ENCODE measurements at regions not wholly inside any gene's neighbourhood (a gene's known extent, or its start where the extent isn't known, plus 50 kb on each side); places are given as distances from the start of the nearest gene placed in this dataset.

DNA sequence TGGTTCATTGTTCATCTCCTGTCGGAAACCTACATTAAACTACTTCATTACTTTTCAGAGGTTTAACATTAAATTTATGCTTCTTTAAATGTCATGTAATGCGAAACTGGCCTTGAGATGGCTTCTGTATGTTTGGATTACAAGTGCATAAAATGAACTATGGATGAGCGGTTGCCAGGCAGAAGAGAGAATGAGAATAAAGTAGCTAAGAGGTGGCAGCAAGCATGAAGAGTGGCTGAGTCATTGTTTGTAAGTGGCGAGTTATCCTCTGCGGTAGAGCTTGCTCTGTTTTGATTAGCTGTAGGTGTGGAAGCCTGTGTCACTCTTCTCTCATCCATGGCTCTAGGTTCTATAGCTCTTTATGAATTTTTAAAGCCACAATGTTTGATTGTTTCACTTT, 1139.6 kb upstream of the PCDH9 start:
- intact Hi-C loops (cut with micrococcal nuclease; ENCODE audit: unreplicated experiment) (no loop called here), in situ Hi-C loops (cut with HindIII; ENCODE audit: low pct_unique_long_range_greater_than_20kb, low sequenced_read_pairs) (no loop called here)
- no peaks in the 10 kb centered on the region for H3K36me3 ChIP-seq (ENCODE audit: control insufficient read depth, insufficient read depth, low read length)
- H3K27me3 ChIP-seq (ENCODE audit: control insufficient read depth, insufficient read depth, low read length) = no peaks in the 10 kb centered on the region
- ATAC-seq = peak; percentile 98
- BruUV-seq (replicated peaks) = no TSS peak
- H3K4me3 ChIP-seq (ENCODE audit: low read depth in 2 of 2, low read length in 2 of 2) = no peak overlapping the region
- TF ChIP-seq, protein P1, sequence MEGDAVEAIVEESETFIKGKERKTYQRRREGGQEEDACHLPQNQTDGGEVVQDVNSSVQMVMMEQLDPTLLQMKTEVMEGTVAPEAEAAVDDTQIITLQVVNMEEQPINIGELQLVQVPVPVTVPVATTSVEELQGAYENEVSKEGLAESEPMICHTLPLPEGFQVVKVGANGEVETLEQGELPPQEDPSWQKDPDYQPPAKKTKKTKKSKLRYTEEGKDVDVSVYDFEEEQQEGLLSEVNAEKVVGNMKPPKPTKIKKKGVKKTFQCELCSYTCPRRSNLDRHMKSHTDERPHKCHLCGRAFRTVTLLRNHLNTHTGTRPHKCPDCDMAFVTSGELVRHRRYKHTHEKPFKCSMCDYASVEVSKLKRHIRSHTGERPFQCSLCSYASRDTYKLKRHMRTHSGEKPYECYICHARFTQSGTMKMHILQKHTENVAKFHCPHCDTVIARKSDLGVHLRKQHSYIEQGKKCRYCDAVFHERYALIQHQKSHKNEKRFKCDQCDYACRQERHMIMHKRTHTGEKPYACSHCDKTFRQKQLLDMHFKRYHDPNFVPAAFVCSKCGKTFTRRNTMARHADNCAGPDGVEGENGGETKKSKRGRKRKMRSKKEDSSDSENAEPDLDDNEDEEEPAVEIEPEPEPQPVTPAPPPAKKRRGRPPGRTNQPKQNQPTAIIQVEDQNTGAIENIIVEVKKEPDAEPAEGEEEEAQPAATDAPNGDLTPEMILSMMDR (IDR thresholded peaks at IDR 0.05) = no peak
- TF ChIP-seq TCF7L2 (IDR thresholded peaks at IDR 0.05; ENCODE audit: low read depth, low read length) (no peak), POLR2AphosphoS5 (IDR thresholded peaks at IDR 0.05; ENCODE audit: low read depth, low read length) (no peak), SIN3A (IDR thresholded peaks at IDR 0.05; ENCODE audit: borderline replicate concordance, insufficient read depth, low read depth, low read length) (no peak)
- TF ChIP-seq, protein P2, sequence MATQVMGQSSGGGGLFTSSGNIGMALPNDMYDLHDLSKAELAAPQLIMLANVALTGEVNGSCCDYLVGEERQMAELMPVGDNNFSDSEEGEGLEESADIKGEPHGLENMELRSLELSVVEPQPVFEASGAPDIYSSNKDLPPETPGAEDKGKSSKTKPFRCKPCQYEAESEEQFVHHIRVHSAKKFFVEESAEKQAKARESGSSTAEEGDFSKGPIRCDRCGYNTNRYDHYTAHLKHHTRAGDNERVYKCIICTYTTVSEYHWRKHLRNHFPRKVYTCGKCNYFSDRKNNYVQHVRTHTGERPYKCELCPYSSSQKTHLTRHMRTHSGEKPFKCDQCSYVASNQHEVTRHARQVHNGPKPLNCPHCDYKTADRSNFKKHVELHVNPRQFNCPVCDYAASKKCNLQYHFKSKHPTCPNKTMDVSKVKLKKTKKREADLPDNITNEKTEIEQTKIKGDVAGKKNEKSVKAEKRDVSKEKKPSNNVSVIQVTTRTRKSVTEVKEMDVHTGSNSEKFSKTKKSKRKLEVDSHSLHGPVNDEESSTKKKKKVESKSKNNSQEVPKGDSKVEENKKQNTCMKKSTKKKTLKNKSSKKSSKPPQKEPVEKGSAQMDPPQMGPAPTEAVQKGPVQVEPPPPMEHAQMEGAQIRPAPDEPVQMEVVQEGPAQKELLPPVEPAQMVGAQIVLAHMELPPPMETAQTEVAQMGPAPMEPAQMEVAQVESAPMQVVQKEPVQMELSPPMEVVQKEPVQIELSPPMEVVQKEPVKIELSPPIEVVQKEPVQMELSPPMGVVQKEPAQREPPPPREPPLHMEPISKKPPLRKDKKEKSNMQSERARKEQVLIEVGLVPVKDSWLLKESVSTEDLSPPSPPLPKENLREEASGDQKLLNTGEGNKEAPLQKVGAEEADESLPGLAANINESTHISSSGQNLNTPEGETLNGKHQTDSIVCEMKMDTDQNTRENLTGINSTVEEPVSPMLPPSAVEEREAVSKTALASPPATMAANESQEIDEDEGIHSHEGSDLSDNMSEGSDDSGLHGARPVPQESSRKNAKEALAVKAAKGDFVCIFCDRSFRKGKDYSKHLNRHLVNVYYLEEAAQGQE (IDR thresholded peaks at IDR 0.05; ENCODE audit: insufficient read depth in 1 of 2, low read depth in 2 of 2, low read length in 1 of 2) = no peak
- CTCF ChIA-PET = no interaction called here
- no peak for DNase-seq (ENCODE audit: low read depth, low spot score)
- H3K27ac ChIP-seq (ENCODE audit: low read length) = peak overlapping the region; percentile 75; the same call in 1 of the 2 replicates
- POLR2A ChIA-PET = no interaction called here
- H3K4me1 ChIP-seq (ENCODE audit: control insufficient read depth, insufficient read depth, low read length) = no peaks in the 10 kb centered on the region; the same call in 1 of the 2 replicates
- no peaks in the 10 kb centered on the region for H3K9me3 ChIP-seq (ENCODE audit: control insufficient read depth, insufficient read depth, low read depth, low read length)

DNA sequence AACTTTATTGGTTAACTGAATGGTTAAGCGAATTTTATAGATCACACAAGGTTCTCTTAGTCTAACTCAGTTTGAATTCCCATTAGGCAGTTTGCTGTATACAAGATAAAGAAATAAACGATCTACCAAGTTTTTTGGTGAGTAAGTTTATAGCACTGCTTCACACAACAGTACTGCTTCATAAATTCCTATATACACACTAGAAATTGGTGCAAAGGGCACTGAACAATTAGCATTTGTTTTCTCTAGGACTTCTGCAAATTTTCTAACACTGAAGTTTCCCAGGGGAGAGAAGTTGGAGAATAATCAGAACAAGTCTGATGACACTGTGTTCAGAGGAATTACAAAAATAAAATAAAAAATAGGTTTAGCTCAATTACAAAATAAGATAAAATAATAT, 1138.8 kb upstream of the PCDH9 start:
- no peak overlapping the region for H3K4me3 ChIP-seq (ENCODE audit: low read depth in 2 of 2, low read length in 2 of 2)
- TF ChIP-seq SIN3A (IDR thresholded peaks at IDR 0.05; ENCODE audit: borderline replicate concordance, insufficient read depth, low read depth, low read length) (no peak), POLR2AphosphoS5 (IDR thresholded peaks at IDR 0.05; ENCODE audit: low read depth, low read length) (no peak)
- TF ChIP-seq, protein P1 (IDR thresholded peaks at IDR 0.05) = no peak
- TF ChIP-seq, protein P2 (IDR thresholded peaks at IDR 0.05; ENCODE audit: insufficient read depth in 1 of 2, low read depth in 2 of 2, low read length in 1 of 2) = no peak
- intact Hi-C loops (cut with micrococcal nuclease; ENCODE audit: unreplicated experiment) = no loop called here
- H3K27me3 ChIP-seq (ENCODE audit: control insufficient read depth, insufficient read depth, low read length) = no peaks in the 10 kb centered on the region
- H3K27ac ChIP-seq (ENCODE audit: low read length) = peak overlapping the region; percentile 75; the same call in 1 of the 2 replicates
- no peaks in the 10 kb centered on the region for H3K9me3 ChIP-seq (ENCODE audit: control insufficient read depth, insufficient read depth, low read depth, low read length)
- POLR2A ChIA-PET = no interaction called here
- H3K4me1 ChIP-seq (ENCODE audit: control insufficient read depth, insufficient read depth, low read length) = no peaks in the 10 kb centered on the region; the same call in 1 of the 2 replicates
- ATAC-seq (no peak), DNase-seq (ENCODE audit: low read depth, low spot score) (no peak)
- in situ Hi-C loops (cut with HindIII; ENCODE audit: low pct_unique_long_range_greater_than_20kb, low sequenced_read_pairs) = no loop called here
- no TSS peak for BruUV-seq (replicated peaks)
- CTCF ChIA-PET = no interaction called here
- no peaks in the 10 kb centered on the region for H3K36me3 ChIP-seq (ENCODE audit: control insufficient read depth, insufficient read depth, low read length)
